HuH-7.5 (cell line): ENCODE measurements at regions not wholly inside any gene's neighbourhood (a gene's known extent, or its start where the extent isn't known, plus 50 kb on each side); places are given as distances from the start of the nearest gene placed in this dataset.
A peak's percentile ranks its signal among the peaks of the same experiment; 100 is the strongest.

Experiments used
- DNase-seq: peaks from one replicate; pipeline ENCODE4 v3.0.0; 2011; ENCODE audit warnings: low spot score

DNA sequence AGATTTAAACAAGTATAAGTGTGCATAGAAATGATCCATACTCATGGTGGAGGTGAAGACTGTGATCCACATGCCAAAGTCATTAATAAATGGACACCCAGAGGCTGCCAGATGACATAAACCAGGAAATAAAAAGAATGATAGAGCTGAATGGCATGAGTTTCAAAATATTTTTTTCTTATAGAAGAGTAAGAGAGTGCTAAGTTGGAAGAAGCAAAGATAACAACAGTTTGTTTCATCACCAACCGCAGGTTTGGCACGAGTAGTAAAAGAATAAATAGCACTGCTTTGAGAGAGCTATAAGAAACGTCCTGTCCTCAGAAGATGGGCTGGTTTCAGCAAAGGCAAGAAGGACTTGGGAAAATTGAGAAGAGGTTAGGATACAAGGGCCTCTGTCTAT is 246.9 kb downstream of the UBE3D start:
- no peak for DNase-seq

DNA sequence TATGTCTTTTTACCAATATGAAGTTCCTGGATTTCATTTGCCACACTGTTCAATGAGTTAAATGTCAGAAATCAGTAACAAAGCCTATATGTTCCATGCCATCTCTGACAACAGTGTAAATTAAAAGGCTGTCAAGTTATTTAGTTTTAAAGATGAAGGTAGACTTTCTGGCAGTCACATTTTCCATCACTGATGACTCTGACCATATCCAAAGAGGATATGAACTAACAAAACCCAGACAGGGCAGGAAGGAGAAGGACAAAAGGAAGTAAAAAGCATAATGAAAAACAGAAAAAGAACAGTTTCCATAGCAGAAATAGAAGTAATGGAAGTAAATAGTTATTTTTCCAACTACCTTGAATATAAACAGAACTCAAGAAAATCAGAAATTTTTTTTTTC is 242.3 kb downstream of the UBE3D start:
- no peak for DNase-seq

DNA sequence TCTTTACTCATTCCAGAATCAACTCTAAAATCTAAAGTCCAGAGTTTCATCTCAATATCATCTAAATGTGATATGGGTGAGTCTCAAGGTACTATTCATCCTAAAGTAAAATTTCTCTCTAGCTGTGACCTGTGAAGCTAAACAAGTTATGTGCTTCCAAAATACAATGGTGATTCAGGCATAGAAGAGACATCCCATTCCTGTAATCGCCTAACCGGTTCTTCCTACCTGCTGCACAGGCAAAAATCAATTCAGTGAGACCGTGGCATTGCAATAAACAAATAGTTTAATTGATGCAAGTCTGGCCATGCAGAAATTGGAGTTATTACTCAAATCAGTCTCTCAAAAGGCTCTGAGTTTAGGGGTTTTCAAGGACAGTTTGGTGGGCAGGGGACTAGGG is 232.8 kb downstream of the UBE3D start:
- no peak for DNase-seq

GRCh38 chr6:82833481-82833880 is 232.2 kb downstream of the UBE3D start:
- DNase-seq: no peak

DNA sequence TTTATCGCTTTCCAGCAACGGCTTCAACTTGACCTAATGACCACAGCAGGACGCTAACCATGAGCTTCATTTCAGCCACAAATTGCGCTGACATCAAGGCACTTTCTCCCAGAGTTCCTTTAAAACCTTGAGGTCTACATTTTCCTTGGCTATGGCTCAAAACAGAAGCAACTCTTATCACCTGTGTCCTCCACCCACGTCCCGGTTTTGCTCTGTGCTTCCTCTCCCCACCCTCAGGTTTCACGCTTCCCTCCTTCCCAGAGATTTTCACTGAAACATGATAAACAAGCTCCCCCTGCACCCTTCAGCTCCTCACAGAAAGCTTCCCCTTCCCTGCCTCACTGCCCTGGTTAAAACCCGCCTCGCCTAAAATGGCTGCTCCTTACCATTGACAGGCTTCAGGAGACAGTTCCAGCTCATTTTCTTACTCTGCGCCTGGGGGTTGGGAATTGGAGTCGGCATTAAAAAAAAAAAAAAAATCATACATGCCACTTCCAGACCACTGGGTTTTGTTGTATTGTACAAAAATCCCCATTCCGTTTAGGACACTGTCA is 229.5 kb downstream of the UBE3D start:
- peak; percentile 5 for DNase-seq

GRCh38 chr6:82840571-82840970 is 225.1 kb downstream of the UBE3D start:
- no peak for DNase-seq

DNA sequence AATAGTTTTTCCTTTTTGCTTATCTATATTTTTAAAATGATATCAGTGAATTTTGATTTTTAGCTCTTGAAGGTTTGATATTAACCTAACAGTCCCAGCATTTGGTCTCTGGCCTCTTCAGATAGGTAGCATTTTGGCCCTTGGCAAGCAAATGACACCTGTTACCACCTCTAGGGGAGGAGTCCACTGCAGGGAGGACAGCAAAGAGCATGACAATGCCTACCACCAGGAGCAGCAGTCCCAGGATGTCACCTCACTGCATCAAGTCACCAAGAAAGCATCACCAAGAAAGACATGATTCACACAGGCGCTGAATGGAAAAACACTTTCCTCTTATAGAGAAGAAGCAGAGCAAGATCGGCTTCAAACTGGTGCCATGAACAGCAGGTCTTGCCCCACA is 224.3 kb downstream of the UBE3D start:
- DNase-seq: no peak
